NCI-H1417 (cell line): ENCODE measurements at regions not wholly inside any gene's neighbourhood (a gene's known extent, or its start where the extent isn't known, plus 50 kb on each side); places are given as distances from the start of the nearest gene placed in this dataset.
A peak's percentile ranks its signal among the peaks of the same experiment; 100 is the strongest.

Source experiments
- DNase-seq, 3 experiments: peaks; one replicate each; lab custom pipeline; 2025; lab: John Stamatoyannopoulos, UW

DNA sequence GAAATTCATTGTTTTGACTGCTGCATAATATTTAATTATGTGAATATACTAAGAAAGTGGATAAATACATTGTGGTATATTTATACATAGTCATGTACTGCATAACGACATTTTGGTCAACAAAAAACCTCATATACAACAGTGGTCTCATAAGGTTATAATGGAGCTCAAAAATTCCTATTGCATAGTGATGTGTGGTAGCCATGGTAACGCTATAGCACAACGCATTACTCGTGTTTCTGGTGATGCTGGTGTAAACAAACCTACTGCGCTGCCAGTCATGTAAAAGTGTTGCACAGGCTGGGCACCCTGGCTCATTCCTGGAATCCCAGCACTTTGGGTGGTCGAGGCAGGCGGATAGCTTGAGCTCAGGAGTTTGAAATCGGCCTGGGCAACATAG lies 52.6 kb upstream of the NHLH2 start:
- DNase-seq: no peak

DNA sequence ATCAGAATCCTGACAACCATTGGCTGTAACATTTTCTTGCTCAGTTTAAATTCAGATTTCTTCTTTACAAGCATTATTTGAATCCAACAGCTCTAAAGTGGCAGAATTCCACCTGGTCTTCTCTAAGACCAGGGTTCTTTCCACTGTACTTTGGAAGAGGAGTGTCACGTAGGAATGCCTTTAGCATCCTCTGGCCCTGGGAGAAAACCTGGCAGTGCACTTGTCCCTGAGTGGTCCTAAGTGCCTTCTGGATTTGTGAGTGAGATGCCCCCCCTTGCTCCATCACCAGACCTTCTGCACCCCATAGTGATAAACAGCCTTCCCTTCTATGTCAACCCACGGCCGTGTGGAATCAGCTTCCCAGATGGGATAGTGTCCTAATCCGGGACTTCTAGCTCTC lies 57.1 kb upstream of the NHLH2 start:
- no peak for DNase-seq

DNA sequence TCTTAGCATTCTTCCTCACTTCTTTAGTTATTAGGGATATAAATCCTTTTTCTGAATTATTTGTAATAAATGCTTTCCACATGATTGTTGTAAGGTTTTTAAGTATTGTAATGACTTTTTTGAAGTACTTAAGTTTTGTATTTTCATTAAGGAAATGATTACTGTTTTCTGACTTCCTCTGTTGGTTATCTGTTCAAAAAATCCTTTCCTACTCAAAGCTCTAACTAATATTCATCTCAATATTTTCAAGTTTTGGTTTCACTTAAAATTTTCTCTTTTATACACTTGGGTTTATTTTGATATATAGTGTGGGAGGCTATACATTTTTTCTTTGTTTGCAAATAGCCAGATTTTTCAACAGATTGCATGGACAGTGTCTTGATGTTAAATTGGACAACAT lies 59.9 kb upstream of the NHLH2 start:
- DNase-seq: no peak

DNA sequence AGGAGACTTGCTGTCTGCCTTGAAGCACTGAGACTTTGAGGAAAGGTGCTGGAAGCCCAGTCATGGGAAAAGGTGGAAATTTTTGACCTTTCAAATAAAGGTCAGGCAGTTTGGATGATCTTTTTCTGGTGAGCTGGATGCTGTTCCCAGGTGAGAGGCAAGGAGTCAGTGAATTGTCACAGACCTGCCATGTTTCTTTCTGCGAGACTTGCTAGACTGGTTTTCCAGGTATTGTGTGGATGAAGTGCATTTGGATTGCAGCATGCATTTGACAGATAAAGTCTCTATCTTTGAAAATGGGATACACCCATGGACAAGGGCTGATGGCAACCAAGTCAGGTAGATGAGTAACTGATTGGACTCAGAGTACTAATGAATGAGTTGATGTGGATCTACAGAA lies 65.7 kb upstream of the NHLH2 start:
- peak in 2 of 3 experiments; percentile 23 to 54 for DNase-seq

DNA sequence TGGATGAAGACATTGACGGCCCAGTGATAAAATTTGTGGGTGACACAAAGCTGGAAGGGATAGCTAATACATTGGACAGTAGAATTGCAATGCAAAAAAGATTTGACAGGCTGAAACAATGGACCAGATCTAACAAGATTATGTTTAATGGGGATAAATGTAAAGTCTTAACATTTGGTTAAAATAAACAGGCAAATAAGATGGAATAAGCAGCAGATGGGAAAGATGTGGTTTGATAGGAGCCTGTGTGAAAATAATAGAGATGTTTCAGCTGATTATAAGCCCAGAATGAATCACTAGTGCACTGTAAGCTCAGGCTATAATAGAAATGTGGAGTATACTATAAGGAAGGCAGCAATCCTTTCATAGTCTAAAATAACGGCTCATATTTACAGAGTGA lies 66.2 kb upstream of the NHLH2 start:
- no peak for DNase-seq

DNA sequence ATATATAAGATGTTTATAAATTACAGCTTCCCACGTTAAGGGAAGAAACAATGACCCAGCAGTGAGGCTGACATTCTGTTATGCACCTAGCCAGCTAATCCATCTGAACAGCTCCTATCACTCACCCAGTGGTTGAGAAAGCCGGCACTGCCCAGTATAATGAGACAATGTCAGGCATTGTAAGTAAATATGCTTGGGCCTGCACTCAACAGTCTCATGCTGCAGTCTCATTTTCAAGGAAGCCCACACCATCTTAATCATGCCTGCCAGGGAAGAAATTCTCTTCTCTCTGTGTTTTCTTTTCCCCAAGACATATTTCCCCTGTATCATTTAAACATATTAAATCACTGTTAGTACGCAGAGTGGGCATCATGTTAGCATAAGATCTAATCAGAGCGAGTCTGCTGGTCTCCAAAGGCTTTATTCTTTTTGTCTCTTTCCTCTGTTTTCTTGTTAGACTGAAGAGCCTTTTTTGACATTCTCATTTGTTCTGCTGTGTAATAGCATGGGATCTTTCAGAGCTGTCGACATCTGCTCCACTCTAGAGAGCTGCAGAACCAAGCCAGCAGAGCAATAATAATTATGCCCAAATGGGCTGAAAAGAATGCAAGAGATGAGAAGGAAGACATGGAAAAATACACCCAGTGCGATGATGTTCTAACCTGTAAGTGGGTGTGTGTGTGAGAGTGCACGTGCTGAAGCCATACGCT lies 67.6 kb upstream of the SLC22A15 start:
- DNase-seq: no peak

DNA sequence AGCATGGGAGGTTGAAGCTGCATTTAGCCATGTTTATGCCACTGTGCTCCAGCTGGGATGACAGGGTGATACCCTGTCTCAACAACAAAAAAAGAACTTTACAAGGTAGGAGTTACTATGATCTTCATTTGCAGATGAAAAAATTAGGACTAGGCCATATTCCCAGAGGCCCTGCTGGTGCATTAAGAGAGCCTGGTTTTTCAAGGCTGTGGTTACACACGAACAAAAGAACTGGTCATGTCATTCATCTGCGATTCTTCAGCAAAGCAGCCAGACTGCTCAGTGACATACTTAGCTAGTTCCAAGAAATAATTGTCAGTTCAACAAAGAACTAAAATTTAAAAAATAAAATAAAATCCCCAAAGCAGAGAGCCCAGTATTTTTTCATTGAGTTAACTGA lies 66.1 kb upstream of the SLC22A15 start:
- DNase-seq: no peak

DNA sequence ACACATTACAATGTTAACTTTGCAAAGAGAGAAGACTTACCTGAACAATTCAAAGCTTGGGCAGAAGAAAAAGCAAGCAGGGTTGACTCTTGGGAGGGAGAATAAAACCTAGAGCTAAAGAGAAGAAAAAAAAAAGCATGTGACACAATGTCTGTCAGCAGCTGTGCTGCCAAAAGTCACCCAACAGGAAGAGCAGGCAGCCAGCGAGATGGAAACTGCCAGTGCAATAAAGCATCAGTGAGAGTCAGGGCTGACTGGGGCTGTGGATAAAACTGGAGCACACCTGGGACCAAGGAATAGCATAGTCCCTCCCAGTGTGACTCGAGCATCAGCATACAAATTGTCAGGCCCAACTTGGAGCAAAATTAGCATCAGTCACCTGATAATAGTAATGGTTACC lies 65.0 kb upstream of the SLC22A15 start:
- DNase-seq: no peak

DNA sequence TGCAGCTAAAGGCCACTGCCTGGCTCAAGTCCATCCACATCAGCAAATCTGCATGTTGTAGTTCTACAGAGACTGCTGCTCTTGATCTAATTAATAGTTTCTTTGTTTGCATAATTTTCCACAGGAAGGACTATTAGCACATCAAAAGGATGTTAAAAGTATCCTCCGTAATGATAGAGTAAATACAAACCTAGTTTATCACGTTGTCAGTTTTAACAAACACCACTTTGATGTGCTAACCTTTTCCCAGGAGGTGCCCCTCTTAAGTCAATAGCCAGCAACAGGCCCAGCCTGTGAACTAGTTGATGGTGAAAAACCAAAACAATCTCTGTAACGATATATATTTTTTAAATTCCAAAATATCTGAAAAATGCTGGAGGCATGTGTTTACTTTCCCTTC lies 64.2 kb upstream of the SLC22A15 start:
- DNase-seq: peak in 2 of 3 experiments; percentile 18 to 69

DNA sequence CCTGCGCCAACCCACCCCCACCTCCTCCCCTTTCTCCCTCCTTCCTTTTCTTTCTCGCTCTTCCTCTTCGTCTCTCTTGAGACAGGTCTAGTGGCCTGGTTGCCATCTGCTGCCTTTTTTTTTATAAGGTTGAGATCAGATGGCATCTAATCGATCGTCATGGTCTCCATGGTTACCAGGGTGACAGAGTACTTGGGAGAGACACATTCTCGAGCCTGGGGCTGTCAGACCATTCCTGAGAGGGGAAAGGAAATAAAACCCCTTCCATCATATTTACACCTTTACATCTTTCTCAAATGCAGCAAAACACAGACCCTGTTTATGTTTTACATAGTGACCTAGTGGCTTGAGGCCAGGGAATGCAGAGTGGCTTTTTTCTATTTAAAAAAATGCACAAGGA lies 53.5 kb upstream of the SLC22A15 start:
- DNase-seq: peak in 2 of 3 experiments; percentile 28 to 50

DNA sequence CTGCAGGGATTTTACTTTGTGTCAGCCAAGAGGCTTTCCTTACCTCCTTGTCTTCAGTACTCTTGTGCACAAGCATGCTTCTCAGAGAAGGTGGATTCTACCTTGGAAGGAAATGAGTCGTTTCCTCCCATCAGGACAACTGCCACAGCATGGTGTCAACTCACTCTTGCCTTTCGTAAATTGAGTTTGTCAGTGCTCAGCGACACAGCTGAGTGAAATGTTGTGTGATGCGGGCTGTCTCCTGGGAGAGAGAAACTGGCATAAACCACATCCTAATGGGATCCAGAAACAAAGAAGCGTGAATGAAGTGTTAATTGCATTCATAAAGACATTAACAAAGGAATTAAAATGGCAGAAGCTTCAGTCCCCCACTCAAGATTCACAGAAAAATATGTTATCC lies 51.5 kb upstream of the SLC22A15 start:
- DNase-seq: peak in 1 of 3 experiments; percentile 10

DNA sequence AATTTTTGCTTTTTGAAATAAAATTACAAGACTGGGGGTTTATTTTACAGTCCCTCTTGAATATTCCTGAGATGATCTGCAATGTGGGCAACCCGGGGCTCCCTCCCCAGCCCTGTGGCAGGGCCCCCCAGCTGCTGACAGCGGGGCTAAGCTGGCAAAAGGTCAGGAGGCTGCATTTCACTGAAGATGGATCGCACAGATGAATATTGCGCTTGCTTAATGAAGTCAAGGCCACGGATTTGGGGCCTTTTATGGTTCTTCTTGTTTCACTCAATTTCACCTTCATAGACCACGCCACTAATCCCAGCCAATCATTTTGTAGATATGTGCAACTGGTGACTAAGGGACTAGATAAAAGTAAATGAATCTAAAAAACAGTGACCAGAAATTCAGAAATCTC lies 50.8 kb upstream of the SLC22A15 start:
- DNase-seq: no peak
